PC-9 (cell line): ENCODE measurements at regions not wholly inside any gene's neighbourhood (a gene's known extent, or its start where the extent isn't known, plus 50 kb on each side); places are given as distances from the start of the nearest gene placed in this dataset.

Source experiments
- BruUV-seq: library from RNA; stranded (reverse); fragments of 400-500 nt; replicated peaks from 2 replicates; lab custom pipeline; 2021; lab: Mats Ljungman, UMichigan
- CTCF ChIA-PET: fragments of 300-600 bp; sonication (Branson Sonifier 250); formaldehyde crosslinking; loops from one replicate; lab custom pipeline; 2022; ENCODE audit warnings: antibody characterized with exemption; lab: Charles Lee
- POLR2A ChIA-PET: fragments of 300-600 bp; sonication (Branson Sonifier 250); formaldehyde crosslinking; loops from one replicate; lab custom pipeline; 2022; ENCODE audit warnings: antibody characterized with exemption; ENCODE audit not compliant: unreplicated experiment; lab: Charles Lee
- DNase-seq, 2 experiments: peaks; one replicate each; pipeline versions ENCODE4 v3.0.0 to v3.0.0-alpha.2; 2015 to 2022; ENCODE audit warnings: mixed read lengths in 1 of 2
- H2AFZ ChIP-seq: fragments of 200-600 bp; sonication (generic); 2 replicates; pipeline ENCODE4 v1.8.1; 2017; ENCODE audit warnings: antibody characterized with exemption
- H3F3A ChIP-seq: fragments of 200-600 bp; sonication (generic); 2 replicates; pipeline ENCODE4 v1.8.1; 2017; ENCODE audit warnings: antibody characterized with exemption, mild to moderate bottlenecking, low read depth; ENCODE audit not compliant: insufficient read depth
- H3K27ac ChIP-seq: fragments of 200-600 bp; sonication (generic); 2 replicates; pipeline ENCODE4 v1.6.1; 2016; ENCODE audit warnings: mixed run types
- H3K27me3 ChIP-seq: fragments of 200-600 bp; sonication (generic); 2 replicates; pipeline ENCODE4 v1.6.1; 2016; ENCODE audit warnings: low read depth, mixed run types; ENCODE audit not compliant: insufficient read depth
- H3K36me3 ChIP-seq: fragments of 200-600 bp; sonication (generic); 2 replicates; pipeline ENCODE4 v1.6.1; 2016; ENCODE audit warnings: low read depth, mixed run types
- H3K4me1 ChIP-seq: fragments of 200-600 bp; sonication (generic); replicated peaks from 2 replicates; pipeline ENCODE4 v1.6.1; 2016; ENCODE audit warnings: mixed run types; ENCODE audit not compliant: insufficient read depth
- H3K4me2 ChIP-seq: fragments of 200-600 bp; sonication (generic); 2 replicates; pipeline ENCODE4 v1.6.1; 2017; ENCODE audit warnings: mixed run types
- H3K4me3 ChIP-seq: fragments of 200-600 bp; sonication (generic); 2 replicates; pipeline ENCODE4 v1.6.1; 2016; ENCODE audit warnings: mixed run types
- H3K79me2 ChIP-seq: fragments of 200-600 bp; sonication (generic); 2 replicates; pipeline ENCODE4 v1.6.1; 2017; ENCODE audit warnings: low read depth, mixed run types
- H3K9me2 ChIP-seq: fragments of 200-600 bp; sonication (generic); 2 replicates; pipeline ENCODE4 v1.8.1; 2017; ENCODE audit warnings: mild to moderate bottlenecking; ENCODE audit not compliant: insufficient read depth
- H3K9me3 ChIP-seq: fragments of 200-600 bp; sonication (generic); 2 replicates; pipeline ENCODE4 v1.8.1; 2016; ENCODE audit warnings: low read depth; ENCODE audit not compliant: insufficient read depth
- H4K20me1 ChIP-seq: fragments of 200-600 bp; sonication (generic); 2 replicates; pipeline ENCODE4 v1.8.1; 2017; ENCODE audit not compliant: insufficient read depth
- CTCF ChIP-seq: fragments of 200-600 bp; sonication (generic); conservative IDR thresholded peaks from 2 replicates; pipeline ENCODE4 v1.6.1; 2017; ENCODE audit warnings: mixed run types, antibody characterized with exemption, mild to moderate bottlenecking, moderate library complexity
- EZH2 ChIP-seq: fragments of 200-600 bp; sonication (generic); IDR thresholded peaks from 2 replicates; pipeline ENCODE4 v1.8.0; 2017; ENCODE audit warnings: antibody characterized with exemption, low read depth
- intact Hi-C: fragments of 100-400 bp; cut with micrococcal nuclease; formaldehyde crosslinking; loops from one replicate; pipeline ENCODE4 v1.10.0; 2022; ENCODE audit not compliant: unreplicated experiment

GRCh38 chr18:2331491-2331890 is 239.8 kb downstream of the METTL4 start:
- H3K4me1 ChIP-seq: no peaks in the 10 kb centered on the region; the same call in 1 of the 2 replicates
- H4K20me1 ChIP-seq: no peaks in the 10 kb centered on the region
- H3K9me3 ChIP-seq: no peaks in the 10 kb centered on the region
- H3K79me2 ChIP-seq: no peaks in the 10 kb centered on the region
- H3K27ac ChIP-seq: no peak overlapping the region
- no peaks in the 10 kb centered on the region for H3K9me2 ChIP-seq
- no peak overlapping the region for H3K4me2 ChIP-seq
- intact Hi-C loops: no loop called here
- ChIA-PET POLR2A (no interaction called here), CTCF (no interaction called here)
- H3K36me3 ChIP-seq: no peaks in the 10 kb centered on the region
- no peak for DNase-seq
- TF ChIP-seq EZH2 (no peak), CTCF (no peak)
- H2AFZ ChIP-seq: no peak overlapping the region
- no peaks in the 10 kb centered on the region for H3F3A ChIP-seq
- H3K27me3 ChIP-seq: no peaks in the 10 kb centered on the region
- no TSS peak for BruUV-seq
- H3K4me3 ChIP-seq: no peak overlapping the region

- CTCF ChIA-PET: no interaction called here
- H3K4me2 ChIP-seq: no peak overlapping the region
- POLR2A ChIA-PET: no interaction called here
- H4K20me1 ChIP-seq: no peaks in the 10 kb centered on the region
- H3K9me3 ChIP-seq: 0 out of 2 replicates have a peak, but pooled peaks cover 1% of the 10 kb centered on the region
- H3K9me2 ChIP-seq: no peaks in the 10 kb centered on the region
- TF ChIP-seq CTCF (no peak), EZH2 (no peak)
- BruUV-seq: no TSS peak
- no peaks in the 10 kb centered on the region; the same call in 1 of the 2 replicates for H3K4me1 ChIP-seq
- H3K79me2 ChIP-seq: no peaks in the 10 kb centered on the region
- no peak overlapping the region for H3K4me3 ChIP-seq
- H3K27me3 ChIP-seq: no peaks in the 10 kb centered on the region
- no peaks in the 10 kb centered on the region for H3F3A ChIP-seq
- peak overlapping the region; percentile 16; the same call in 1 of the 2 replicates for H3K27ac ChIP-seq
- intact Hi-C loops: no loop called here
- no peaks in the 10 kb centered on the region for H3K36me3 ChIP-seq
- DNase-seq: no peak
- H2AFZ ChIP-seq: peak overlapping the region; percentile 60; the same call in 1 of the 2 replicates
These were observed 234.5 kb downstream of the METTL4 start for GRCh38 chr18:2336690-2337392.

- H3K79me2 ChIP-seq: no peaks in the 10 kb centered on the region
- CTCF ChIA-PET: no interaction called here
- POLR2A ChIA-PET: no interaction called here
- H4K20me1 ChIP-seq: no peaks in the 10 kb centered on the region
- H3K9me2 ChIP-seq: no peaks in the 10 kb centered on the region
- no peak overlapping the region for H3K4me3 ChIP-seq
- H2AFZ ChIP-seq: no peak overlapping the region
- H3K36me3 ChIP-seq: no peaks in the 10 kb centered on the region
- intact Hi-C loops: no loop called here
- 0 out of 2 replicates have a peak, but pooled peaks cover 4% of the 10 kb centered on the region for H3K9me3 ChIP-seq
- H3K27me3 ChIP-seq: no peaks in the 10 kb centered on the region
- H3F3A ChIP-seq: no peaks in the 10 kb centered on the region
- DNase-seq: no peak
- no peak overlapping the region for H3K27ac ChIP-seq
- TF ChIP-seq EZH2: no peak
- TF ChIP-seq CTCF: peak; percentile 44; the same call in 1 of the 2 replicates
- H3K4me1 ChIP-seq: no peaks in the 10 kb centered on the region; the same call in 1 of the 2 replicates
- BruUV-seq: no TSS peak
- H3K4me2 ChIP-seq: no peak overlapping the region
These were observed 233.7 kb downstream of the METTL4 start for GRCh38 chr18:2337552-2338141.
